GM12878 (cell line): ENCODE measurements at regions not wholly inside any gene's neighbourhood (a gene's known extent, or its start where the extent isn't known, plus 50 kb on each side); places are given as distances from the start of the nearest gene placed in this dataset.

Experiments
- BMI1 ChIP-seq: fragments of 450-650 bp; IDR thresholded peaks from 2 replicates; pipeline ENCODE4 v1.6.1; 2016; ENCODE audit warnings: mild to moderate bottlenecking, moderate library complexity, borderline replicate concordance
- E2F8 ChIP-seq: fragments of 450-650 bp; IDR thresholded peaks from 2 replicates; pipeline ENCODE4 v1.6.1; 2018; ENCODE audit warnings: mild to moderate bottlenecking, low read depth, moderate library complexity; ENCODE audit not compliant: partially characterized antibody
- EP300 ChIP-seq, 2 experiments: fragments of 150-350 bp in 1 of 2; IDR thresholded peaks; 2 replicates each; pipeline ENCODE4 v1.6.1; 2011 to 2012; ENCODE audit warnings: low read depth in 2 of 2, low read length in 2 of 2, borderline replicate concordance in 1 of 2, improper control_type of control experiment in 1 of 2, inconsistent platforms in 1 of 2; ENCODE audit not compliant: control insufficient read depth in 1 of 2
- HSF1 ChIP-seq: fragments of 150-350 bp; IDR thresholded peaks from 2 replicates; pipeline ENCODE4 v1.6.1; 2014; ENCODE audit warnings: mild to moderate bottlenecking, low read depth, low read length
- KDM1A ChIP-seq: fragments of 200-600 bp; sonication (generic); IDR thresholded peaks from 2 replicates; pipeline ENCODE4 v1.6.1; 2016; ENCODE audit warnings: borderline replicate concordance
- SKIL ChIP-seq: fragments of 450-650 bp; IDR thresholded peaks from 2 replicates; pipeline ENCODE4 v1.6.1; 2017; ENCODE audit warnings: mild to moderate bottlenecking, low read depth, inconsistent platforms; ENCODE audit not compliant: poor library complexity, severe bottlenecking
- USF2 ChIP-seq: IDR thresholded peaks from 2 replicates; pipeline ENCODE4 v1.6.1; 2011; ENCODE audit warnings: low read depth, low read length, improper control_type of control experiment, borderline replicate concordance
- TF ChIP-seq, protein P1 (sequence below): IDR thresholded peaks from 2 replicates; pipeline ENCODE4 v1.6.1; 2012; ENCODE audit warnings: improper control_type of control experiment, low read depth, low read length; ENCODE audit not compliant: insufficient replicate concordance

DNA sequence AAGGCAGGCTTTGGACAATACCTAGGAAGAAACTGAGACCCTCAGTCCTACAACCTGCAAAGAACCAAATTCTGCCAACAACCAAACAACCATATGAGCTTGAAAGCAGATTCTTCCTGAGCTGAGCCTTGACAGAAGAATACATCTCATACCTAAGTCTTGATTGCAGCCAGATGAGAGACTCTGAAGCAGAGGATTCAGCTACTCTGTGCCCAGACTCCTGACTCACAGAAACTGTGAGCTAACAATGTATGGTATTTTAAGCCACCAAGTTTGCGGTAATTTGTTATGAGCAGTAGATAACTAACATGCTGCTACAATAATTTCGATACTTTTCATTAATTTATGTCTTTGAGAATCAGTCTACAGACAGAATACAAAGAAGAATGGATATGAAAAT, 325.1 kb upstream of the CBLB start (continued):
- TF ChIP-seq EP300 (IDR thresholded peaks at IDR 0.05; ENCODE audit: borderline replicate concordance in 1 of 2, control insufficient read depth in 1 of 2, low read depth in 2 of 2, low read length in 2 of 2) (no peak), E2F8 (no peak), USF2 (no peak), SKIL (no peak), KDM1A (no peak), BMI1 (no peak), HSF1 (no peak)
- TF ChIP-seq, protein P1, sequence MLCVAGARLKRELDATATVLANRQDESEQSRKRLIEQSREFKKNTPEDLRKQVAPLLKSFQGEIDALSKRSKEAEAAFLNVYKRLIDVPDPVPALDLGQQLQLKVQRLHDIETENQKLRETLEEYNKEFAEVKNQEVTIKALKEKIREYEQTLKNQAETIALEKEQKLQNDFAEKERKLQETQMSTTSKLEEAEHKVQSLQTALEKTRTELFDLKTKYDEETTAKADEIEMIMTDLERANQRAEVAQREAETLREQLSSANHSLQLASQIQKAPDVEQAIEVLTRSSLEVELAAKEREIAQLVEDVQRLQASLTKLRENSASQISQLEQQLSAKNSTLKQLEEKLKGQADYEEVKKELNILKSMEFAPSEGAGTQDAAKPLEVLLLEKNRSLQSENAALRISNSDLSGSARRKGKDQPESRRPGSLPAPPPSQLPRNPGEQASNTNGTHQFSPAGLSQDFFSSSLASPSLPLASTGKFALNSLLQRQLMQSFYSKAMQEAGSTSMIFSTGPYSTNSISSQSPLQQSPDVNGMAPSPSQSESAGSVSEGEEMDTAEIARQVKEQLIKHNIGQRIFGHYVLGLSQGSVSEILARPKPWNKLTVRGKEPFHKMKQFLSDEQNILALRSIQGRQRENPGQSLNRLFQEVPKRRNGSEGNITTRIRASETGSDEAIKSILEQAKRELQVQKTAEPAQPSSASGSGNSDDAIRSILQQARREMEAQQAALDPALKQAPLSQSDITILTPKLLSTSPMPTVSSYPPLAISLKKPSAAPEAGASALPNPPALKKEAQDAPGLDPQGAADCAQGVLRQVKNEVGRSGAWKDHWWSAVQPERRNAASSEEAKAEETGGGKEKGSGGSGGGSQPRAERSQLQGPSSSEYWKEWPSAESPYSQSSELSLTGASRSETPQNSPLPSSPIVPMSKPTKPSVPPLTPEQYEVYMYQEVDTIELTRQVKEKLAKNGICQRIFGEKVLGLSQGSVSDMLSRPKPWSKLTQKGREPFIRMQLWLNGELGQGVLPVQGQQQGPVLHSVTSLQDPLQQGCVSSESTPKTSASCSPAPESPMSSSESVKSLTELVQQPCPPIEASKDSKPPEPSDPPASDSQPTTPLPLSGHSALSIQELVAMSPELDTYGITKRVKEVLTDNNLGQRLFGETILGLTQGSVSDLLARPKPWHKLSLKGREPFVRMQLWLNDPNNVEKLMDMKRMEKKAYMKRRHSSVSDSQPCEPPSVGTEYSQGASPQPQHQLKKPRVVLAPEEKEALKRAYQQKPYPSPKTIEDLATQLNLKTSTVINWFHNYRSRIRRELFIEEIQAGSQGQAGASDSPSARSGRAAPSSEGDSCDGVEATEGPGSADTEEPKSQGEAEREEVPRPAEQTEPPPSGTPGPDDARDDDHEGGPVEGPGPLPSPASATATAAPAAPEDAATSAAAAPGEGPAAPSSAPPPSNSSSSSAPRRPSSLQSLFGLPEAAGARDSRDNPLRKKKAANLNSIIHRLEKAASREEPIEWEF = no peak
